ENCODE measurements at regions not wholly inside any gene's neighbourhood (a gene's known extent, or its start where the extent isn't known, plus 50 kb on each side); places are given as distances from the start of the nearest gene placed in this dataset.
"Not testable (repeated sequence)": the region's sequence is repeated elsewhere in the genome, so short reads cannot be mapped to it uniquely, and the experiment has no call there.

DNA sequence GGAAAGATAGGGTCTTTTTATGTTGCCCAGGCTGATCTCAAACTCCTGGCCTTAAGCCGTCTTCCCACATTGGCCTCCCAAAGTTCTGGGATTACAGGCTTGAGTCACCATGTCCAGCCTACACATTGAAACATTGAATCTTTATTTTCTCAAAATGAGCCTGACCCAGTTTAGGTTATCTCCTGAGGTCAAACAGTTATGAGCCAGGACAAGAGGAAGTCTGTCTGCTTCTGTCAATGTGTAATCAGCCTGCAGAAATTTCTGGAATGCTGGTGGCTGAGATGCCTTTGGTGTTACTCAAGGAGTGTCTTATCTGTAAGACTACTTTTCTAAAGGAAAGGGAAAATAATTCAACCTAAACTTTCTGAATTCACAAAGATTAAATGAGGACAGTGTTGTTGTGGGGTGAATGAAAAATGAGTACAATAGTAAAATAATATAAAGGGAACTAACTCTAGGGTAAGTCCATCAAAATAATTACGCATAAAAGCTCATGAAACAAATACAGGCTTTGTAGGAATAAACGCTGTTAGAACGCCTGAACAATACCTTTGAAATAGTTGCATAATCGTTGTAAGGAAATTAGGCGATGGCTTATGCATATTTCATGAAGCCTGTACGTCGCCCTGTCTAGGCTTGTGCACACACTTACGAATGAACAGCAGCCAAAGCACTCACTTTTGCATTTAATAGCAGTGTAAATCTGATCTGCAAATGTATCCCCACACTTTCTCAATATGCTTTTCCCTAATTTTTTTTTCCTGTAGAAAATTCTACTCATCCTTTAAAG, 260.8 kb downstream of the RDH14 start:
- Mint-ChIP-seq H3K4me1 (no peaks in the 10 kb centered on the region), H3K4me3 (no peak overlapping the region), H3K27me3 (no peaks in the 10 kb centered on the region), H3K27ac (no peak overlapping the region), H3K9me3 (no peaks in the 10 kb centered on the region)
- ATAC-seq (no peak), DNase-seq (no peak)

GRCh38 chr2:18297534-18298058, 262.9 kb downstream of the RDH14 start:
- Mint-ChIP-seq H3K27ac (no peak overlapping the region), H3K4me1 (no peaks in the 10 kb centered on the region), H3K4me3 (no peak overlapping the region), H3K9me3 (no peaks in the 10 kb centered on the region), H3K27me3 (no peaks in the 10 kb centered on the region)
- ATAC-seq: no peak
- no peak for DNase-seq

GRCh38 chr2:18290386-18290785, 270.1 kb downstream of the RDH14 start:
- ATAC-seq (no peak), DNase-seq (no peak)
- Mint-ChIP-seq H3K4me3 (no peak overlapping the region), H3K27ac (no peak overlapping the region), H3K27me3 (no peaks in the 10 kb centered on the region), H3K9me3 (no peaks in the 10 kb centered on the region), H3K4me1 (no peaks in the 10 kb centered on the region)

- no peak for ATAC-seq
- Mint-ChIP-seq H3K27ac (no peak overlapping the region), H3K27me3 (no peaks in the 10 kb centered on the region), H3K9me3 (no peaks in the 10 kb centered on the region), H3K4me3 (no peak overlapping the region), H3K4me1 (no peaks in the 10 kb centered on the region)
- no peak for DNase-seq
These were observed 273.6 kb downstream of the RDH14 start for GRCh38 chr2:18286897-18287296.

- Mint-ChIP-seq H3K4me1 (no peaks in the 10 kb centered on the region), H3K27ac (no peak overlapping the region), H3K4me3 (no peak overlapping the region), H3K27me3 (no peaks in the 10 kb centered on the region), H3K9me3 (no peaks in the 10 kb centered on the region)
- no peak for DNase-seq
- ATAC-seq: no peak
These were observed 276.1 kb downstream of the RDH14 start for GRCh38 chr2:18284331-18284730.

GRCh38 chr2:18282026-18282425, 278.4 kb downstream of the RDH14 start:
- no peak for ATAC-seq
- Mint-ChIP-seq H3K27ac (no peak overlapping the region), H3K27me3 (no peaks in the 10 kb centered on the region), H3K4me3 (no peak overlapping the region), H3K9me3 (no peaks in the 10 kb centered on the region), H3K4me1 (no peaks in the 10 kb centered on the region)
- no peak for DNase-seq

DNA sequence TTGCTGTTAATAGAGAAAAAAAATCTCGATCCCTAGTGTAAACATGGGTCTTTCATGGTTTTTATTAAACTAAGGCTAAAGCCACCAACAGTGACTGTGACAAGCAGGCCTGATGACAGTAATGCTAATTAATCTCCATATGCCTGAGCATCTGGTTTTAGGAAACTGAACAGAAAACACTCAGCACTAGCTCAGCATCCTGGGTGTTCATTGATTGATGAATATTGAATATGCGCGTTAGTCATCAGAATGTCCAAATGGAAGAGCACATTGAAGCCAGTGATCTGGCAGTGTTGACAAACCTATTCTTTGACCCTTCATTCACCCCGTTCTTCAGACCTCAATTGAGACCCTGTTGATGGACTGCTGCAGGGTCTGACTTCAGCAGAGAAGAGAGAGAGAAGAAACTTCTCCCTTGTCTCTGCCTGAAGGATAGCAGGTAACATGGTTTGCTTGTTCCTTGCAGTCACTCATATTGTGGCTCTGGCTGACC, 283.8 kb downstream of the RDH14 start:
- Mint-ChIP-seq H3K4me1 (no peaks in the 10 kb centered on the region), H3K27me3 (no peaks in the 10 kb centered on the region), H3K9me3 (no peaks in the 10 kb centered on the region), H3K27ac (no peak overlapping the region), H3K4me3 (no peak overlapping the region)
- ATAC-seq (no peak), DNase-seq (no peak)

GRCh38 chr2:18273205-18273604, 287.2 kb downstream of the RDH14 start:
- Mint-ChIP-seq H3K4me1 (no peaks in the 10 kb centered on the region), H3K27ac (no peak overlapping the region), H3K4me3 (no peak overlapping the region), H3K27me3 (no peaks in the 10 kb centered on the region), H3K9me3 (no peaks in the 10 kb centered on the region)
- no peak for ATAC-seq
- DNase-seq: no peak

GRCh38 chr2:18272148-18272494, 288.3 kb downstream of the RDH14 start:
- H3K27me3 Mint-ChIP-seq: no peaks in the 10 kb centered on the region
- ATAC-seq: peak; percentile 15
- no peak for DNase-seq
- H3K4me3 Mint-ChIP-seq: no peak overlapping the region
- no peak overlapping the region for H3K27ac Mint-ChIP-seq
- no peaks in the 10 kb centered on the region for H3K9me3 Mint-ChIP-seq
- H3K4me1 Mint-ChIP-seq: no peaks in the 10 kb centered on the region

DNA sequence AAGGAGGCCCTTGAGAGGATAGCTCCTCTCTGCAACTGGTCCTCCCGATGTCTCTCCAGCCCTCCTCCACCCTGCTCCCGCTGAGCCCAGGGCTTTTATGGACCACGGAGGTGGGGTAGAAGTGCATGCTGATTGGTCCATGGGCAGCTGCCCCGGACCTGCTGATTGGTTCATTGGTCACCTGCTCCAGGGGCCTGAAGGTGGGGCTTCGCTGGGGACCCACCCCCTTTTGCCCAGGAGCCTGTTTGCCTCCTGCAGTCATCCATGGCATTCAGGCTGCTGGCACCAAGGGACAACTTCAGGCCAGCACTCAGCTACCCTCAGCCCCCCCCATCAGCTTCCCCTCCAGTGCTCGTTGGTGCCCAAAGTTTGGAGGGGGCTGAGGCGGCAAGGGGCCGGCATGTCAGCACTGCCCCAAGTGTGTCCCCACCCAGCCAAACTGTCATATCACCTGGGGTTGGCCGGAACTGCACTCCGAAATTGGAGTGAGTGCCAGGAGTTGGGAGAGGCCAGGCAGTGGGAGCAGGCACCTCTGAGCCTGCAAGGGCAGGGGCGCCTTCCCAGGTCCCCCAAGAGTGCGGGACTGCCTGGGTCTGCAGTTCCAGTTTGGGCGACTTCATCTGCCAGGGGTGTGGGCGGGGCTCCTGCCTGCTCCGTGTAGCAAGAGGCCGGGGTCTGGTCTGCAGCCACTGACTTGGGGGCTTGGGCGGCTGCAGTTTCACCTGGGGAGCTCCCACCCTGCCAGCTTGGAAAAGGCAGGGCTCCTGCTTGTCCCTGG, 288.9 kb downstream of the RDH14 start:
- DNase-seq (no peak), ATAC-seq (peak; percentile 9)
- no peak overlapping the region for H3K4me3 Mint-ChIP-seq
- H3K4me1 Mint-ChIP-seq: no peaks in the 10 kb centered on the region
- H3K9me3 Mint-ChIP-seq: no peaks in the 10 kb centered on the region
- no peak overlapping the region for H3K27ac Mint-ChIP-seq
- no peaks in the 10 kb centered on the region for H3K27me3 Mint-ChIP-seq

- H3K27me3 Mint-ChIP-seq: no peaks in the 10 kb centered on the region
- ATAC-seq (no peak), DNase-seq (no peak)
- H3K27ac Mint-ChIP-seq: peak overlapping the region in 1 of 2 donors; percentile 33
- no peaks in the 10 kb centered on the region for H3K9me3 Mint-ChIP-seq
- H3K4me3 Mint-ChIP-seq: no peak overlapping the region
- no peaks in the 10 kb centered on the region for H3K4me1 Mint-ChIP-seq
These were observed 292.1 kb downstream of the RDH14 start for GRCh38 chr2:18268400-18268799.

DNA sequence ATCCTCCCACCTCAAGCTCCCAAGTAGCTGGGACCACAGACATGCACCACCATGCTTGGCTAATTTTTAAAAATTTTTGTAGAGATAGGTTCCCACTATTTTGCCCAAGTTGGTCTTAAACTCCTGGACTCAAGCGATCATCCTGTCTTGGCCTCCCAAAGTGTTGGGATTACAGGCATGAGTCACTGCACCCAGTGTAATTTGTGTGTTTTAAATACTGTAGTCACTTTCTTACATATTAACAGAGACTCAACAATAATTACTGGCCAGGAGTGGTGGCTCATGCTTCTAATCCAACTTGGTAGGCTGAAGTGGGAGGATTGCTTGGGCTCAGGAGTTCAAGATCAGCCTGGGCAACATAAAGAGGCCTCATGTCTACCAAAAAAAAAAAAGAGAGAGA, 293.0 kb downstream of the RDH14 start:
- ATAC-seq: no peak
- no peak for DNase-seq
- no peaks in the 10 kb centered on the region for H3K27me3 Mint-ChIP-seq
- H3K4me1 Mint-ChIP-seq: no peaks in the 10 kb centered on the region
- peak overlapping the region in 1 of 2 donors; percentile 72 for H3K27ac Mint-ChIP-seq
- H3K4me3 Mint-ChIP-seq: no peak overlapping the region
- no peaks in the 10 kb centered on the region for H3K9me3 Mint-ChIP-seq

GRCh38 chr2:18266699-18267098, 293.8 kb downstream of the RDH14 start:
- DNase-seq, H3K27ac Mint-ChIP-seq: not testable (repeated sequence)

GRCh38 chr2:18265614-18266586, 294.6 kb downstream of the RDH14 start:
- DNase-seq (no peak), ATAC-seq (no peak)
- Mint-ChIP-seq H3K9me3 (no peaks in the 10 kb centered on the region), H3K27me3 (no peaks in the 10 kb centered on the region), H3K4me3 (no peak overlapping the region), H3K4me1 (no peaks in the 10 kb centered on the region), H3K27ac (no peak overlapping the region)

More at GRCh38 chr2:18266699-18267098, 293.8 kb downstream of the RDH14 start:
- H3K4me1 Mint-ChIP-seq, H3K27me3 Mint-ChIP-seq, H3K9me3 Mint-ChIP-seq, H3K4me3 Mint-ChIP-seq, ATAC-seq: not testable (repeated sequence)

GRCh38 chr2:18262601-18263000, 297.9 kb downstream of the RDH14 start:
- no peak for ATAC-seq
- Mint-ChIP-seq H3K4me3 (no peak overlapping the region), H3K9me3 (no peaks in the 10 kb centered on the region), H3K27me3 (no peaks in the 10 kb centered on the region), H3K4me1 (no peaks in the 10 kb centered on the region), H3K27ac (no peak overlapping the region)
- DNase-seq: no peak
